CD14-positive monocyte (primary cell): ENCODE measurements at regions not wholly inside any gene's neighbourhood (a gene's known extent, or its start where the extent isn't known, plus 50 kb on each side); places are given as distances from the start of the nearest gene placed in this dataset.

Source experiments
- DNase-seq, 3 donors: peaks; one replicate each; pipeline ENCODE4 v3.0.0-alpha.2; 2011 to 2022
- H2AFZ ChIP-seq: 2 replicates; pipeline ENCODE4 v1.6.0; 2012; ENCODE audit warnings: mild to moderate bottlenecking, low read depth, low read length, inconsistent platforms; ENCODE audit not compliant: insufficient read depth, poor library complexity, severe bottlenecking
- H3K27ac ChIP-seq, 2 donors: 1 replicate in 1 of 2; 2 replicates in 1 of 2; pipeline ENCODE4 v1.5.1; 2012 to 2013; ENCODE audit warnings: low read length in 2 of 2, control low read depth in 1 of 2, inconsistent platforms in 1 of 2, low read depth in 1 of 2, mild to moderate bottlenecking in 1 of 2
- H3K27me3 ChIP-seq, 2 donors: one replicate each; pipeline versions ENCODE4 v1.6.0 to v1.6.1; 2011 to 2013; ENCODE audit warnings: low read length in 2 of 2; ENCODE audit not compliant: control insufficient read depth in 2 of 2, insufficient read depth in 2 of 2
- H3K36me3 ChIP-seq, 2 donors: replicated peaks in 1 of 2; 1 replicate in 1 of 2; 2 replicates in 1 of 2; pipeline versions ENCODE4 v1.5.1 to v1.6.1; 2012 to 2013; ENCODE audit warnings: low read length in 2 of 2, control low read depth in 1 of 2, inconsistent platforms in 1 of 2, mild to moderate bottlenecking in 1 of 2; ENCODE audit not compliant: insufficient read depth in 2 of 2, control insufficient read depth in 1 of 2
- H3K4me1 ChIP-seq, 2 donors: 1 replicate in 1 of 2; 2 replicates in 1 of 2; pipeline versions ENCODE4 v1.5.1 to v1.6.1; 2012 to 2013; ENCODE audit warnings: low read length in 2 of 2, control low read depth in 1 of 2, inconsistent platforms in 1 of 2, mild to moderate bottlenecking in 1 of 2, moderate library complexity in 1 of 2; ENCODE audit not compliant: insufficient read depth in 2 of 2, control insufficient read depth in 1 of 2
- H3K4me2 ChIP-seq: replicated peaks from 2 replicates; pipeline ENCODE3; 2012; ENCODE audit warnings: low read length, moderate library complexity, mild to moderate bottlenecking; ENCODE audit not compliant: poor library complexity, severe bottlenecking; ENCODE audit errors: extremely low read depth
- H3K4me3 ChIP-seq, 3 experiments: fragments of 200-600 bp in 1 of 3; sonication (generic) in 1 of 3; replicated peaks in 1 of 3; 1 replicate in 2 of 3; 2 replicates in 1 of 3; pipeline ENCODE4 v1.5.1; 2011 to 2013; ENCODE audit warnings: low read length in 3 of 3, mild to moderate bottlenecking in 3 of 3, control low read depth in 2 of 3, low read depth in 2 of 3, inconsistent platforms in 1 of 3, moderate library complexity in 1 of 3
- H3K79me2 ChIP-seq: 2 replicates; pipeline ENCODE4 v1.6.0; 2012; ENCODE audit warnings: mild to moderate bottlenecking, control low read depth, inconsistent platforms, low read length, moderate library complexity; ENCODE audit not compliant: insufficient read depth
- H3K9ac ChIP-seq: 2 replicates; pipeline ENCODE4 v1.6.0; 2017; ENCODE audit warnings: low read length, mild to moderate bottlenecking; ENCODE audit not compliant: insufficient read depth, poor library complexity, severe bottlenecking
- H3K9me3 ChIP-seq, 2 donors: replicated peaks in 1 of 2; 1 replicate in 1 of 2; 2 replicates in 1 of 2; pipeline versions ENCODE4 v1.5.1 to v1.6.1; 2012 to 2013; ENCODE audit warnings: low read length in 2 of 2, control low read depth in 1 of 2; ENCODE audit not compliant: control insufficient read depth in 1 of 2, insufficient read depth in 1 of 2
- H4K20me1 ChIP-seq: 2 replicates; pipeline ENCODE4 v1.6.0; 2012; ENCODE audit warnings: mild to moderate bottlenecking, low read length, control low read depth, moderate library complexity; ENCODE audit not compliant: insufficient read depth
- H3K27ac Mint-ChIP-seq, 7 donors: one replicate each; pipeline ENCODE4 v1.8.0; 2020; ENCODE audit warnings: mild to moderate bottlenecking in 7 of 7, mixed read lengths in 7 of 7, moderate library complexity in 6 of 7, inconsistent platforms in 2 of 7
- H3K27me3 Mint-ChIP-seq, 3 donors: one replicate each; pipeline ENCODE4 v1.8.0; 2021 to 2022; ENCODE audit warnings: low read depth in 3 of 3, mild to moderate bottlenecking in 3 of 3, mixed read lengths in 3 of 3, moderate library complexity in 3 of 3, inconsistent platforms in 1 of 3
- H3K36me3 Mint-ChIP-seq, 2 donors: one replicate each; pipeline ENCODE4 v1.8.0; 2020; ENCODE audit warnings: mixed read lengths in 2 of 2, inconsistent platforms in 1 of 2, mild to moderate bottlenecking in 1 of 2
- H3K4me1 Mint-ChIP-seq: one replicate; pipeline ENCODE4 v1.8.0; 2020; ENCODE audit warnings: mild to moderate bottlenecking, mixed read lengths
- H3K4me3 Mint-ChIP-seq, 2 donors: one replicate each; pipeline ENCODE4 v1.8.0; 2020; ENCODE audit warnings: mild to moderate bottlenecking in 2 of 2, mixed read lengths in 2 of 2, moderate library complexity in 1 of 2
- H3K9me3 Mint-ChIP-seq, 7 donors: one replicate each; pipeline ENCODE4 v1.8.0; 2020 to 2022; ENCODE audit warnings: mixed read lengths in 7 of 7, mild to moderate bottlenecking in 6 of 7, moderate library complexity in 6 of 7, inconsistent platforms in 2 of 7
- CTCF ChIP-seq: fragments of 200-600 bp; IDR thresholded peaks from one replicate; pipeline ENCODE4 v1.8.0; 2022; ENCODE audit warnings: antibody characterized with exemption, mild to moderate bottlenecking
- WGBS: methylation state at CpG from one replicate; pipeline ENCODE4 v1.1.5; 2013; ENCODE audit warnings: missing lambda C conversion rate; ENCODE audit not compliant: insufficient coverage; 5-methylcytosine and 5-hydroxymethylcytosine counted together
- intact Hi-C, 2 donors: fragments of 100-400 bp; cut with micrococcal nuclease; formaldehyde crosslinking; loops; one replicate each; pipeline versions ENCODE4 v1.15.0 to v1.15.1; 2023

DNA sequence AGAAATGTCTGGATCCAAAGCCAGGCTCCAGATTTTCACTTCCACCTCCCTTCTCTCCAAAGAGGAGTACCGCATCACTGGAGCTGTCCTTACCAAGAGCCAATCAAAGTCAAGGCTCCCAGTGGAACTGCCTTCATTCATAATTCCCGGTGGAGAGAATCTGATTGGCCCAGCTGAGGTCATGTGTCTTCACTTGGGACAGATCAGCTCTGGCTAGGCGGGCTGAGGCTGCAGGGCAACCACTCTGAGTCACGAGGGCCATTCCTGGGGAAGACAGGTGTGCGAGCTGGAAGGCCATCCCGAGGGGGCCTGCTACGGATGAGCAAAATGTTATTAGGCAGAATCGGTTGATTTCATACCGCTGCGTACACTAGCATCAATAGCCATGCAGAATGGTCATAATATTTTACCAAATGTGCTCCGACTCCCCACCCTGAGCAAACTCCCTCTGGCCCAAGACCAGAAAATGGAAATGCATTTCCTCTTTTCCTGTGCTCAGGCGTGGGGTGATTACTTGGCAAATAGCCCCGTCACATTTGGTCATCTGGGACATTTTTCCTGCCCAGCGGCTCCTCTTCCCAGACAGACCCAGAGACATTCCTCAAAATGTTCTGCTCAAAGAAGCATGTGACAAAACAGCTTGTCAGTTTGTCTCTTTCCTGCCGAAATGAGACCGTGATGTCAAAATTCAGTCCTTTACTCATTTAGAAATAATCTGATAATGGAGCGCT, 111.1 kb downstream of the AIPL1 start:
- DNase-seq = no peak
- no peaks in the 10 kb centered on the region for H3K36me3 ChIP-seq
- H2AFZ ChIP-seq = no peak overlapping the region
- no peaks in the 10 kb centered on the region for H4K20me1 ChIP-seq
- H3K4me3 ChIP-seq = no peak overlapping the region
- no peak overlapping the region for H3K27ac ChIP-seq
- no peak overlapping the region for H3K9ac ChIP-seq
- peaks cover 2 to 5% of the 10 kb centered on the region in 2 donors for H3K27me3 ChIP-seq
- H3K27ac Mint-ChIP-seq = no peak overlapping the region
- H3K27me3 Mint-ChIP-seq = peaks cover 0 to 17% (median 0%) of the 10 kb centered on the region in 3 donors
- H3K9me3 Mint-ChIP-seq = peaks cover 0 to 2% (median 0%) of the 10 kb centered on the region in 7 donors
- 87% methylated on average over 16 of the region's 17 CpGs for WGBS
- H3K36me3 Mint-ChIP-seq = no peaks in the 10 kb centered on the region
- no peaks in the 10 kb centered on the region for H3K4me1 Mint-ChIP-seq
- H3K9me3 ChIP-seq = no peaks in the 10 kb centered on the region
- no peaks in the 10 kb centered on the region for H3K4me1 ChIP-seq
- H3K4me2 ChIP-seq = no peak overlapping the region
- intact Hi-C loops = no loop called here
- no peaks in the 10 kb centered on the region for H3K79me2 ChIP-seq
- H3K4me3 Mint-ChIP-seq = no peak overlapping the region
- no peak for TF ChIP-seq CTCF

- WGBS = 60% methylated on average over 1 of the region's 4 CpGs
- Mint-ChIP-seq H3K4me1 (no peaks in the 10 kb centered on the region), H3K4me3 (no peak overlapping the region), H3K9me3 (peaks cover 0 to 3% (median 0%) of the 10 kb centered on the region in 7 donors), H3K36me3 (no peaks in the 10 kb centered on the region), H3K27me3 (peaks cover 0 to 10% (median 2%) of the 10 kb centered on the region in 3 donors), H3K27ac (no peak overlapping the region)
- no peak for TF ChIP-seq CTCF
- H3K79me2 ChIP-seq = no peaks in the 10 kb centered on the region
- no peak for DNase-seq
- no peaks in the 10 kb centered on the region for H3K36me3 ChIP-seq
- no peak overlapping the region for H2AFZ ChIP-seq
- no peak overlapping the region for H3K4me3 ChIP-seq
- H3K4me1 ChIP-seq = no peaks in the 10 kb centered on the region
- no peak overlapping the region for H3K4me2 ChIP-seq
- intact Hi-C loops = no loop called here
- H4K20me1 ChIP-seq = no peaks in the 10 kb centered on the region
- H3K9ac ChIP-seq = no peak overlapping the region
- no peaks in the 10 kb centered on the region for H3K9me3 ChIP-seq
- peaks cover 2 to 3% of the 10 kb centered on the region in 2 donors for H3K27me3 ChIP-seq
- no peak overlapping the region for H3K27ac ChIP-seq
These were observed 112.6 kb downstream of the AIPL1 start for GRCh38 chr17:6322316-6322715.
